HG03060 (cell line): ENCODE measurements at regions not wholly inside any gene's neighbourhood (a gene's known extent, or its start where the extent isn't known, plus 50 kb on each side); places are given as distances from the start of the nearest gene placed in this dataset.

ENCODE experiments used
- ATAC-seq: cut with Tn5 transposase; IDR thresholded peaks from one replicate; pipeline ENCODE4 v1.9.1; 2021; ENCODE audit warnings: low read depth, moderate number of reproducible peaks; ENCODE audit not compliant: unreplicated experiment

- ATAC-seq: no peak
Observed at GRCh38 chr6:17047889-17048288, 54.0 kb upstream of the STMND1 start.

- no peak for ATAC-seq
Observed at GRCh38 chr6:17045581-17046322, 56.1 kb upstream of the STMND1 start.

- no peak for ATAC-seq
Observed at GRCh38 chr6:17043148-17043522, 58.7 kb upstream of the STMND1 start.

GRCh38 chr6:17042422-17043147 lies 59.3 kb upstream of the STMND1 start:
- ATAC-seq: no peak

- ATAC-seq: no peak
Observed at GRCh38 chr6:17039266-17039665, 62.6 kb upstream of the STMND1 start.

GRCh38 chr6:17038316-17038715 lies 63.5 kb upstream of the STMND1 start:
- ATAC-seq: no peak

- ATAC-seq: no peak
Observed at GRCh38 chr6:17036065-17036393, 65.8 kb upstream of the STMND1 start.

- no peak for ATAC-seq
Observed at GRCh38 chr6:17035257-17036064, 66.4 kb upstream of the STMND1 start.

GRCh38 chr6:17033746-17034145 lies 68.1 kb upstream of the STMND1 start:
- ATAC-seq: no peak

GRCh38 chr6:17032988-17033634 lies 68.7 kb upstream of the STMND1 start:
- ATAC-seq: no peak

GRCh38 chr6:17032590-17032987 lies 69.3 kb upstream of the STMND1 start:
- no peak for ATAC-seq

GRCh38 chr6:17031961-17032360 lies 69.9 kb upstream of the STMND1 start:
- no peak for ATAC-seq

- ATAC-seq: no peak
Observed at GRCh38 chr6:17027441-17027840, 74.4 kb upstream of the STMND1 start.

GRCh38 chr6:17022604-17023003 lies 79.2 kb upstream of the STMND1 start:
- ATAC-seq: peak; percentile 80

- no peak for ATAC-seq
Observed at GRCh38 chr6:17021539-17021889, 80.3 kb upstream of the STMND1 start.

GRCh38 chr6:17020889-17021538 lies 80.8 kb upstream of the STMND1 start:
- ATAC-seq: no peak

GRCh38 chr6:17018425-17018824 lies 83.4 kb upstream of the STMND1 start:
- no peak for ATAC-seq

- no peak for ATAC-seq
Observed at GRCh38 chr6:17017416-17017815, 84.4 kb upstream of the STMND1 start.

- no peak for ATAC-seq
Observed at GRCh38 chr6:17015551-17016381, 86.1 kb upstream of the STMND1 start.

GRCh38 chr6:17015144-17015543 lies 86.7 kb upstream of the STMND1 start:
- ATAC-seq: peak; percentile 94
